Heart right ventricle (tissue), 16 donors: ENCODE measurements at regions not wholly inside any gene's neighbourhood (a gene's known extent, or its start where the extent isn't known, plus 50 kb on each side); places are given as distances from the start of the nearest gene placed in this dataset.

Source experiments
- ATAC-seq, 8 donors: fragments of 200-7000 bp; cut with Tn5 transposase; one replicate each; pipeline ENCODE4 v1.9.1; 2020; ENCODE audit warnings: mild to moderate bottlenecking in 8 of 8, moderate library complexity in 8 of 8, moderate number of reproducible peaks in 1 of 8
- DNase-seq, 2 donors: peaks; one replicate each; pipeline ENCODE4 v3.0.0-alpha.2; 2020
- H3K27ac ChIP-seq, 10 donors: fragments of 200-600 bp; sonication (generic) in 2 of 10; one replicate each; pipeline versions ENCODE4 v1.5.0 to v1.8.0; 2020 to 2022; ENCODE audit warnings: mild to moderate bottlenecking in 3 of 10
- H3K27me3 ChIP-seq, 7 donors: fragments of 200-600 bp; one replicate each; pipeline ENCODE4 v1.8.0; 2021 to 2022; ENCODE audit warnings: mild to moderate bottlenecking in 2 of 7
- H3K36me3 ChIP-seq, 9 donors: fragments of 200-600 bp; sonication (generic) in 1 of 9; one replicate each; pipeline versions ENCODE4 v1.5.0 to v1.8.0; 2020 to 2022; ENCODE audit warnings: mild to moderate bottlenecking in 2 of 9
- H3K4me1 ChIP-seq, 9 donors: fragments of 200-600 bp; sonication (generic) in 1 of 9; one replicate each; pipeline versions ENCODE4 v1.5.0 to v1.8.0; 2020 to 2022; ENCODE audit warnings: mild to moderate bottlenecking in 4 of 9
- H3K4me3 ChIP-seq, 10 donors: fragments of 200-600 bp; sonication (generic) in 2 of 10; one replicate each; pipeline versions ENCODE4 v1.5.0 to v1.8.0; 2020 to 2022; ENCODE audit warnings: mild to moderate bottlenecking in 7 of 10, moderate library complexity in 2 of 10
- H3K9me3 ChIP-seq, 11 donors: fragments of 200-600 bp in 10 of 11; sonication (generic) in 2 of 11; one replicate each; pipeline versions ENCODE4 v1.5.0 to v1.8.0; 2013 to 2022; ENCODE audit warnings: mild to moderate bottlenecking in 2 of 11, control low read depth in 1 of 11, moderate library complexity in 1 of 11
- CTCF ChIP-seq, 9 donors: fragments of 200-600 bp; sonication (generic) in 2 of 9; IDR thresholded peaks; one replicate each; pipeline versions ENCODE4 v1.5.0 to v1.8.0; 2021 to 2022; ENCODE audit warnings: antibody characterized with exemption in 9 of 9, mild to moderate bottlenecking in 5 of 9, moderate library complexity in 1 of 9
- WGBS, 2 donors: extraction: QIAGEN DNeasy Blood & Tissue Kit; methylation state at CpG; one replicate each; pipeline ENCODE4 v1.1.7; 2013; ENCODE audit warnings: inconsistent platforms in 1 of 2; 5-methylcytosine and 5-hydroxymethylcytosine counted together
- intact Hi-C, 10 donors: fragments of 100-400 bp; cut with DNase I; formaldehyde crosslinking; loops; one replicate each; pipeline versions ENCODE4 v1.11.1 to v1.14.2; 2022
- donor health status: Arrhythmogenic right ventricular cardiomyopathy.
- donor health status: ischemic (EF 13 %, LVEDD 7.1; RV severe dilation, severe dysfunction).
- donor health status: healthy with polysubstance abuse.
- donor health status: DM: no; HTN: yes; CAD: no.
- donor health status: DM: no; HTN: no; CAD: no.
- donor health status: ischemic (EF 25% LVEDD 6.9; RV normal size, moderate dysfunction).
- donor health status: ischemic (EF 25% LVEDD 5.7; RV mildly dilated, moderate dysfunction).
- donor health status: healthy.
- donor health status: DM: yes; HTN: yes; CAD: no.
- donor health status: Ischemic cardiomyopathy.
- donor health status: ischemic (EF 35%, LVEDD 5.7; RV mildly dilated, moderate dysfunction).
- donor health status: nonischemic (EF 11% LVEDD 7.7; RV severe dilation, severe dysfunction).
- donor health status: DM: yes; HTN: yes; CAD: no.
- donor health status: PGD.
- donor health status: ischemic (EF 29% LVEDD 5.4; RV normal size, mild dysfunction).
- donor health status: nonischemic (EF 23%, LVEDD 6.1; RV moderate dilation, normal function).

GRCh38 chr7:49376817-49377375 is 396.5 kb upstream of the VWC2 start:
- Histone ChIP-seq H3K9me3 (peaks cover 0 to 50% (median 14%) of the 10 kb centered on the region in 11 donors), H3K4me3 (no peak overlapping the region), H3K36me3 (no peaks in the 10 kb centered on the region), H3K4me1 (no peaks in the 10 kb centered on the region), H3K27me3 (no peaks in the 10 kb centered on the region), H3K27ac (no peak overlapping the region)
- DNase-seq, result no peak
- intact Hi-C loops, result no loop called here
- 61 to 69% methylated on average over 2 of the region's 2 CpGs for WGBS, 2 donors
- ATAC-seq, result no peak
- no peak for TF ChIP-seq CTCF (IDR thresholded peaks at IDR 0.05)

- Histone ChIP-seq H3K4me1 (no peaks in the 10 kb centered on the region), H3K27me3 (no peaks in the 10 kb centered on the region), H3K4me3 (no peak overlapping the region), H3K27ac (no peak overlapping the region), H3K9me3 (peaks cover 0 to 4% (median 0%) of the 10 kb centered on the region in 11 donors), H3K36me3 (no peaks in the 10 kb centered on the region)
- WGBS, 2 donors, result 75 to 91% methylated on average over 1 of the region's 1 CpG
- intact Hi-C loops, result no loop called here
- no peak for TF ChIP-seq CTCF (IDR thresholded peaks at IDR 0.05)
- no peak for ATAC-seq
- no peak for DNase-seq
Measured at GRCh38 chr7:49386792-49387191, 386.6 kb upstream of the VWC2 start.

GRCh38 chr7:49389871-49390479 is 383.5 kb upstream of the VWC2 start:
- H3K4me3 ChIP-seq, result no peak overlapping the region
- ATAC-seq, result no peak
- H3K36me3 ChIP-seq, result no peaks in the 10 kb centered on the region
- H3K27ac ChIP-seq, result no peak overlapping the region
- intact Hi-C loops, result no loop called here
- H3K27me3 ChIP-seq, result no peaks in the 10 kb centered on the region
- no peaks in the 10 kb centered on the region for H3K4me1 ChIP-seq
- no peak for DNase-seq
- H3K9me3 ChIP-seq, result no peaks in the 10 kb centered on the region
- WGBS, 2 donors, result 60 to 75% methylated on average over 7 of the region's 7 CpGs
- no peak for TF ChIP-seq CTCF (IDR thresholded peaks at IDR 0.05)

- WGBS, 2 donors, result 79 to 83% methylated on average over 4 of the region's 4 CpGs
- DNase-seq (no peak), ATAC-seq (no peak)
- H3K4me1 ChIP-seq, result no peaks in the 10 kb centered on the region
- intact Hi-C loops, result no loop called here
- TF ChIP-seq CTCF (IDR thresholded peaks at IDR 0.05), result no peak
- no peaks in the 10 kb centered on the region for H3K36me3 ChIP-seq
- H3K27me3 ChIP-seq, result no peaks in the 10 kb centered on the region
- H3K27ac ChIP-seq, result no peak overlapping the region
- no peak overlapping the region for H3K4me3 ChIP-seq
- no peaks in the 10 kb centered on the region for H3K9me3 ChIP-seq
Measured at GRCh38 chr7:49396229-49396628, 377.2 kb upstream of the VWC2 start.
